HG02623 (cell line): ENCODE measurements at regions not wholly inside any gene's neighbourhood (a gene's known extent, or its start where the extent isn't known, plus 50 kb on each side); places are given as distances from the start of the nearest gene placed in this dataset.
"Not testable (repeated sequence)": the region's sequence is repeated elsewhere in the genome, so short reads cannot be mapped to it uniquely, and the experiment has no call there.

Source experiments
- ATAC-seq: cut with Tn5 transposase; IDR thresholded peaks from one replicate; pipeline ENCODE4 v1.9.1; 2021; ENCODE audit warnings: moderate library complexity; ENCODE audit not compliant: unreplicated experiment

DNA sequence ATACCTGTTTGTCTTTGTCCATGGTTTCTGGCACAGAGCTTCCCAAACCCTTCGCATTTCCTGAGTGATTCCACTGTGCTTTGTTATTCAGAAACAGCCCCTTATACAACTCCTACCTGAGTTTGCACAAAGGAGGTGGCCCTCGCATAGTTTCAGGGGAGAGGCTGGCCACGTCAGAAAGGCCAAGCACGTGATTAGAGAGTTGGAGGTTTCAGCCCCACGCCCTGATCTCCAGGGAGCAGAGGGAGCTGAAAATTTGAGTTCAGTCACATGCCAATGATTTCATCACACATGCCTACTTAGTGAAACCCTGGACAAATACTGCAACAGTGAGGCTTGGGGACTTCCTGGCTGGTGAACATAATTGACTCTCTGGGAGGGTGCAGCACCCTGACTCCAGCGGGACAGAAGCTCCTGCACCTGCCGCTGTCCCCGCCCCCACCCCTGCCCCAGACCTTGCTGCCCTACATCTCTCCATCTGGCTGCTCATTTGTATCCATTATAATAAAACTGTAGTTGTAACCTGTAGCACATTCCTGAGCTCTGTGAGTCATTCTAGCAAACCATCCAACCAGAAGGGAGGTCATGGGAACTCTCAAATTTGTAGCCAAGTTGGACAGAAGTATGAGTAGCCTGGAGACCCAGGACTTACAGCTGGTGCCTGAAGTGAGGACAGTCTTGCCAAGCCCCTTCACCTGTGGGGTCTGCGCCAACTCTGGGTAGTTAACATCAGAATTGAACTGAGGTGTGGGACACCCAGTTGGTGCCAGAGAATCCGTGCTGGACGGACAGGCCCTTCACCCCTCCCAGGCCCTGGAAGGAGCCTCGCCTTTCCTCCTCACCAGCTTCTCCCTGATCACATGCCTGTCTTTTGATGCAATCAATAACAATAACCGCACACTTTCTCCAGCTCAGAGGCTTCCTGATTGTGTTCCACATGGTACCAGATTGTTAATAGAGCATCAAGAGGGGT is 224.3 kb downstream of the ANAPC1 start:
- no peak for ATAC-seq

DNA sequence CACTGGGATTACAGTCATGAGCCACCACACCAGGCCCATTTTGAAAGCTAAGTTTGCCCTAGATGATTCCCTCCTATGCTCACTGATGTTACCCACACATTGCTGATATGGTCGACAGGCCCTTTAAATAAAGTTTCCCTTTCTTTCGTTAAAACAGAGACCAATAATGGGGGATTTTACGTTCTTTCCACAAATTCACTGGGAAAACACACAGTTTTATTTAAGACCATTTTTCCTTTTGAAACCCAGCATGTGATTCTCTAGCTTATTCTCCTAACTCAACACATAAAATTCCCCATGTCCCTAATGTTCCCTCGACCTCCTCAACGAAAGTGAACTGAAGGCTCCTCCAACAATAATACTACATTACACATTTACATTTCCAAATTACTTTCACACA is 223.2 kb downstream of the ANAPC1 start:
- no peak for ATAC-seq

DNA sequence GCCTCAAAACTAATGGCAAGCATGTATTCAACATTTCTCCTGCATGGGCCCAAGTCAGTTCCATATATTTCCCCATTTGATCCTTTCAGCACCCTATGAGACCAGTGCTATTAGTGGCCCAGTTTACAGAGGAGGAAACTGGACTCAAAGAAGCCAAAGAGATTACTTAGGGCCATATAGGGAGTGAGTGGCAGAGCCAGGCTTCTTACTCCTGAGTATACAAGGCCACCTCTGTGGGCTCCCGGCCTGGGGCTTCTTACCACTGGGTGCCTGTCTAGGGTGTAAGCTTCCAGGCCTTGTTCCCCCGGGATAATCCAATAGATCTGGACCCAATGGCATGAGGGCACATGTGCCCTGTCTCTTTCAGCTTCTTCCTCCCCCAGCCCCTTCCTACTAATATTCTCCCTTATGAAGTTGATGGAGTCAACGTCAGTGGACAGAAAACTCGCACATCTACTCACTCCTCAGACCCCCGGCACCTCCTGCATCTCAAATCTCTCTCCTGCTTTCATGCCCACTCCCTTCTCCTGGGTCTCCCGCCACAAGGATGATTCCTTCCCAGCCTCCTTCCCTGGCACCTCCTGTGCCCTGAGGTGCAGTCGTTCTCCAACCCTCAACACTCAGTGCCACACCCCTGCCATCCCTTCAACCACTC is 222.6 kb downstream of the ANAPC1 start:
- no peak for ATAC-seq

DNA sequence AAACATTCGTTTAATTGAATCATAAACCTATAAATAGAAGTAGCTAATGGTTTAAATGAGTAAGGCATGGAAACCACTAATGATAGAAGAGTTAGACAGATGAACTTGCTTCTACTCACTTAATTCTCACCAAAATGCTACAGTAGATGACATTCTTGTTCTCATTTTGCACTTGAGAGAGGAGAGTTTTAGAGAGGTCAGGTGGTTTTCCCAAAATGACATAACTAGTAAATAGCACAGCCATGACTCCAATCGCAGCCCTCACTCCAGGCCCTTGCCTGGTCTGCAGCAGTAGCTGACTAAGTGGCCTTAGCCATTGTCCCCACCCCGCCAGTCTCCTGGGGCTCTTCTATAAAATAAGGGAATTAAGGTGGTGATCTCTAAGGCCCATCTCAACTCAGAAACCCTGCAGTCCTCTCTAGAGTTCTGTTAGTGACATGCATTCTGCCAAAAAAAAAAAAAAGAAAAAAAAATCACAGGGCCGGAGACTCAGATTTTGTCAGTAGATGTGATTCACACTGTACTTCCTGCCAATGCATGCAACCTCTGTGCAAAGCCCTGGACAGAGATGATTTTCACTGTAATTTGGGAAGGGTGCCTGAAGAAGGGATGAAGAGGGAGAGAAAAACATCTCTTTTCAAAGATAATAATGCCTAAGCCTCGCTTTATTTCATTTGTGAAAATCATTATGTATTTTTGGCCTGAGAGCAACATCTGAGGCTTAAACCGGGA is 221.8 kb downstream of the ANAPC1 start:
- ATAC-seq: no peak

DNA sequence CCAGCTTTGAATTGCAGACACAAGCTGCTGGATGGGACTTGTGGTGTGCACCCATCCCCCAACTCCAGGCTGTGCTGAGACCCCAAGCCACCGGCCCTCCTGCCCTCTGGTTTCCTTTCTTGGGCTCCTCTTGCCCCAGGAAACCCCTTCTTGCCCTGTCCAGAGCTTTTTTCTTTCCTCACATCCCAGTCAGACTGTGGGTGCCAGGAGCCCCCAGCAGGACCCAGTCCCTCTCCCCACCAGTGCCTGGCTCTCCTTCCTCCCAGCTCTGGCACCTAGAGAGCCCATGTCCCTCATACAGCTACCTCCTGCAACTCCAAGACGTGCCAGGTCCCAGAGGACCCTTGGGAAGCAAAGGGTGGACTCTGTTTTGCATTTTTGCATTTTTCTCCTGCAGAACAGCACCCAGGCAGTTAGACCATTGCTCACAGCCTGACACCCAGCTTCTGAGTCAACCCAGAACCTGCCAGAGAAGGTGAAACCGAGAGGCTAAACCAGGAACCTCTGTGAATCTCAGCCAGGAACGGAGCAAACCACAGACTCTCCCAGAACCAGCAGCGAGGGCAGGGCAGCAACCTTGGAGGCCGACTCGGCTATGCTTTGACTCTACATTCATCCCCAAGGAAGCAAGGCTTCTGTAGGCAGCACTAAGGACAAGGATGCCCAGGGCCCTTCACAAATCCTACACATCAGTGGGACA is 221.1 kb downstream of the ANAPC1 start:
- peak; percentile 71 for ATAC-seq

DNA sequence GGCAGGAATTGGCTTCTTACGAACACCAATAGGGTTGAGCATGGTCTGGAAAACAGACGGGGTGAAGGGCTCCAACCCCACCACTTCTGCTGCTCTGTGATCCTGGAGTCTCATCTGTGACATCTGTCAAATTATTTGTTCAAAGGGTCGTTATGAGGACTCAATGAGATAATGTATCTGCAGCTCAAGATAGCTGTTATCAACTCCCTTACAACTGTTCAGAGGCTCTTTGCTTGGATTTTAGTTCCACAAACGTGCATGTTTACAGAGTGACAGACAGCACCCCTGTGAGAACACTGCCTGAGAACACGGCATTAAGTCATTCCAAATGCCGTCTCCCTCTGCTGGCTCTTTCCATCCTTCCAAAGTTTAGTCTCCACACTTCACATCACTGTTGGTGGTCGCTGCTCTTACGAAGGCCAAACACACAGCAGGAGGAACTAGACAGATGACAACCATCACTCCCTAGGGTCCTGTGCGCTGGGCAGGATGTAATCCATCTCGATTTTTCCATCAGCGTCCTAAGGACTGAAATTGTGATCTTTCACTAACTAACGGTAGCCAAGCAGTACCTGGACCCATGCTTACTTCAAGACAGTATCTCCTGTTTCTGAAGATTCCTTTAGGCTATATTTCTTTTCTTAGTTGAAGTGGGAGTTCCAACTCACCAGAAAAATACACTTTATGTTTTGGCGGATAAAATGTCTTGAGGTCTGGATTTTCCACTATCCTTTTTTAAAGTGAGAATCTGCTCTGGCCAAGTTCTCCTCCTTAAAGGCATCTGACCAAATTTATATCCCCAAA is 220.3 kb downstream of the ANAPC1 start:
- no peak for ATAC-seq

DNA sequence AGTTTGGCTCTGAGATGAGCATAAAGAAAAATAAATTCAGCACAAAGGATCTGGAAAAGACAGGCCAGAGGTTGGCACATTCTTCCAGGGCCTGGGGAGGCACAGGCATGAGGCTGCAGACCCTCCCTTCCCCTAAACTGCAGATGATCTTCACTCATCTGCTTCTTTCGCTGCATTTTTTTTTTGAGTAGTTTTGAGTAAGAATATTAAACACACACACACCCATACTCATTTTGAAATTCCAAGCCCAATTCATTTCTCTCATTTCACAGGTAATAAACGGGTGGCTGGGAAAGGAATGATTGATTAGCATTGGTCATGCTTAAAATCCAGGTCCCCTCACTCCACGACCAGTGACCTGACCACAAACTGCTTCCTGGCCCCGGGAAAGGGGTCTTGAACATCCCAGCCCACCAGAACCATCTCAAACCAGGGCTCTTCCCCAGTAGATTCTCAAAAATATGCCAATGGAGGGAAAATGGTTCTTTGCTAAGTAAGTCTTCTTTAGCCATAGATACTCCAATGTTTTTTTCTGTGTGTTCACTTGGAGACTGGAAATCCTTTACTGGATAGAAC is 219.6 kb downstream of the ANAPC1 start:
- ATAC-seq: no peak

DNA sequence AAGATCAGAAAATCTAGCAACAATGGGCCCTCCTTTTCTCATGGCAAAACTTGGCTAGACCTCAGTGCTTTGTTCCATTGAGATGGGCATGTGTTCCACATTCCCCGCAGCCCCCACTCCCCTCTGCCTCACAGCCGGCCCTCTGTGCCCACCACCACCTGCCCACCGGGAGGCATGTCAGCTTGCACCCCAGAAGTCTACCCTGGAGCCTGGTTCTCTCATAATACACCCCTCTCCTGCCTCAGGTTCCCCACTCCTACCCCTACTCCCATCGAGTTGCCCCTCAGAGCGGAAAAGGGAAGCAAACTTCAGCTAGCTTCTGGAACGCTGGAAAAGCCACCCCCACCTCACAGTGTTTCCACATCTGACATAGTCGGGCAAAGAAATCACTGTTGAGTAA is 219.0 kb downstream of the ANAPC1 start:
- ATAC-seq: no peak

DNA sequence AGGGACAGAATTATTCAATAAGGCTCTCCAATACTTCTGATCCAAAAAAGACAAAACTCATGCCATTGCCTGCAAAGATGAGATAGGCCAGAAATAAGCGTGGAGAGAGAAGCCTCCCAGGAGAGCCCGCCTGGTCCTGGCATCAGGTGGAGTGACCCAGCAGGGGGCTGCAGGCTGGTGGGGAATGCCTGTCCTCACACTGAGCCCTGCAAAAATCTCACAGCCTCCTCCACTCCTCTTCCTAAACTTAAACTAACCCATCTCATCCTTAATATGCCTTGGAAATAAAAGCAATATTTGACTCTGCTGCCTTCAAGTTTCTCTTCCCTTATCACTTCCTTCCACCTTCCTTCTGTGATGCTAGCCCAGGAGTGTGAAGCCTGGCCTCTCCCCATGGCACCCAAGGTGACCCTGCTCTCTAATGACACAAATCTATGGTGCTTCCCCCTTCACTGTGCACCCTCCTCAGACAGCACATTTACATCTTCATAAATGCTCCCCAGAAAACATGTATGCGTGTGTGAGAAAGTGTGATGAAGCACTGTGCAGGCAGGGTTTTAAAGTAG is 218.4 kb downstream of the ANAPC1 start:
- no peak for ATAC-seq

DNA sequence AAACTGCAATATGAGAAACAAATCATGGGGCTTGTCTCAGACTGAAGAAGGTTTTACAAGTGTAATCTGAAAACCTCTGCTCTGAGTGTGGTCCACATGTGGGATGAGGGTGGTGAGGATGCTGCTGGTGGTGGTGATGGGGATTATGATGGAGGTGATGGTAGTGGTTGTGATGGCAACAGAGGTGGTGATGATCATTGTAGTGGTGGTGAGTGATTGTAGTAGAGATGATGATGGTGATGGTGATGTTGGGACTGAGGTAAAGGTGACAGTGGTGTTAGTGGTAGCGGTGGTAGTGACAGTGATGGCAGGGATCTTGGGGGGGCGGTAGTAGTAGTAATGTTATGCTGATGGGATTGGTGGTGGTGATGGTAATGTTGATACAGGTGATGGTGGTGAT is 217.8 kb downstream of the ANAPC1 start:
- no peak for ATAC-seq

DNA sequence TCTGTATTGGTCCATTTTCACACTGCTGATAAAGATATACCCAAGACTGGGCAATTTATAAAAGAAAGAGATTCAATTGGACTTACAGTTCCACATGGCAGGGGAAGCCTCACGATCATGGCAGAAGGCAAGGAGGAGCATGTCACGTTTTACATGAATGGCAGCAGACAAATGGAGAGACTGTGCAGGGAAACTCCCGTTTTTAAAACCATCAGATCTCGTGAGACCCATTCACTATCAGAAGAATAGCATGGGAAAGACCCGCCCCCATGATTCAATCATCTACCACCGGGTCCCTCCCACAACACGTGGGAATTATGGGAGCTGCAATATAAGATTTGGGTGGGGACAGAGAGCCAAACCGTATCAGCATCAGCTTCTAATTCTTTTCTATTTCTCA is 217.0 kb downstream of the ANAPC1 start:
- no peak for ATAC-seq

DNA sequence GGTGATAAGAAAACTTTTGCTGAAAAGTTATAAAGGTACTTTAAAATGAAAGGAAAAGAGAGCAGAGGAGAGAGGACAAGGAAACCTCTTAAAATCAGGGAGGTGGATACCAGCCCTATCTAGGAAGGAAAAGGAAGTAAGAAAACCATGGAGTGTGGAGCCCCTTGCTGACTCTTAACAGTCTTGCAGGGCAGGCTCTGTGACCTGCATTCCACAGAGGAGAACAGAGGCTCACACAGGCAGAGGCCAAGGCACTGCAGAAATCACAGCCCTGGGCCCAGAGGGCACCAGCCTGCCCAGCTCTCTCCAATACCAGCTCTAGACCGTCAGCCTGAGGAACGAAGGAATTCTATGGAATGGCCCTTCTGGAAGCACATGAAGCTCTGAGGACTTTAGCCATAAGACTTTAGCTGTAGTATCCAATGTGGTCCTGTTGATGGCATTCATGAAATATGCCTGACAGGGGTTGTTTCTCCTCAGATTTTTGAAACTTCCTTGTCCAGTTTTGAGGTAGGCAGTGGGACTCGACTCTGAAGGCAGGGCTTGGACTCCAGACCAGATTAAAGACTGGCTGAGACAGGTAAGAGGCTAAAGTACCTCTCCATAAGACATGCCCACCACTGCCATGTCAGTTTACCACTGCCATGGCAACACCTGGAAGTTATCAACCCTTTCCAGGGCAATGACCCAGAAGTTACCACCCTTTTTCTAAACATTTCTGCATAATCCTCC is 216.3 kb downstream of the ANAPC1 start:
- no peak for ATAC-seq

DNA sequence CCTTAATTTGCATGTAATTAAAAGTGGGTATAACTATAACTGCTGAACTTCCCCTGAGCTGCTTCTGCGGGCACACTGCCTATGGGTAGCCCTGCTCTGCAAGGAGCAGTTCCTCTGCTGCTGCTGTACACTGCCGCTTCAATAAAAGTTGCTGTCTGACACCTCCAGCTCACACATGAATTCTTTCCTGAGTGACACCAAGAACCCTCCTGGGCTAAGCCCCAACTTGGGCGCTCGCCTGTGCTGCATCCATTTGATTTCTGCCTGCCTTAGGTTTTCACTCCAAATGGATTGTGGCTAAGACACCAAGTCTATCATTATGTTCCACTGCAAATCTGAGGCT is 215.7 kb downstream of the ANAPC1 start:
- no peak for ATAC-seq

DNA sequence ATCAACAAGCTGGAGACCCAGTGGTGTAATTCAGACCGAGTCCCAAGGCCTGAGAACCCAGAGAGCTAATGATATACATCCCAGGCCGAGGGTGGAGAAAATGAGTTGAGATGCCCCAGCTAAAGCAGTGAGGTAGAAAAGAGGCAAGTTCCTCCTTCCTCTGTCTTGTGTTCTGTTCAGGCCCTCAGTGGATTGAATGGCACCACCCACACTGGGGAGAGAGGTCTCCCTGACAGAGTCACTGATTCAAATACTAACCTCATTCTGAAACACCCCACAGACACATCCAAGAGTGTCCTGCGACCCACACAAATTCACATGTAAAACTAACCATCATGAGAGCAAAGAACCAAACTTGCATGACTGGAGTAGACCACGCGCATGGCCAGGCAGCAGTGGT is 215.3 kb downstream of the ANAPC1 start:
- ATAC-seq: no peak

DNA sequence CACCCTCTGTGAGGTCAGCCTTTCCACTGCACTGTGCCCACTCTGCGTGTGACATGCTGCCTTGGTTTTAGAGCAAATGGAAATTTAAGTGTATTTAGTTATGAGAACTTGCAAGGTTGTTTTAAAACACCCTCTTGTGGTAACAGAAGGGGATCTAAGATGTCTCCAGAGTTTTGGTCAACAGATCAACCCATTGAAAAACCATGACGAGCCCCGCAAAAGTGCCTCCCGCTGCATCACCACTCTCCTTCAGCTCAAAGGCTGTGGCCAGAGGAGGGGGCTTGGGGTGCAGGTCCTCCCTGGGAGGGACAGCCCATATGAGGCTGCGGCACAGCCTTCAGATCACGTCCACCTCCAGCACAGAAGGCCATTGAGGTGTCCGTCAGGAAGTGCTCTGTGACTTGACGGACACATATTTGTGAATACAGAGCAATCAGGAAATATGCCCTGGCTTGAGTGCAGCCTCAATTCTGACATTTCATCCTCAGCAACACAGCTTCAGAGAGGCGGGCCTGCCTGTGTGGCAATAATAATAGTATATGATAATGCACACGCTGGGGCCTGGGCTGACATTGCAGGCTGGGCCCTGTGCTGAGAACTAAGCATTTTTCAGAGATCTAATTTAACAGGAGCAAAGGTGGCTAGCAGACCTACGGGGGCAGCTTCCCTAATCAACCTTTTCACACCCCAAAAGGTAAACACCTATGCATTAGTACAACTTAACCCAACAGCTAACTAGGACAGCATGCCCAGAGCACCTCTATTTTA is 213.9 kb downstream of the ANAPC1 start:
- ATAC-seq: no peak

DNA sequence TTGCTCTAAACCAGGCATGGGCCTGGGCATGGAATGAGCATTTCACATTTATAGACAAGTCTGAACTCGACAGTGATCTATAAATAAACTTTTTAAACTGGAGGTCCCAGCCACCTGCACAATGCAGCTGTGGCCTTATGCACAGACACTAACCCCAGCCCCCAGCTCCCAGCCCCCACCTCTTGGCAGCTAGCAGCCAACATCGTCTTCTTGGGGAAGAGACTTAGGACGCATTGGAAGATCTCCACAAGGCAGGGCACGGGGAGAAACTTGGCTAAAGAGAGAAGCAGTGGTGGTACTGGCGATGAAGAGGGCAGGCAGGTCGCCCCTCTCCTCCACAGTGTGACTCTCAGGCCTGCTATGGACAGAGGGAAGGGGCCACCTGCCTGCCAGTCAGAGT is 213.2 kb downstream of the ANAPC1 start:
- no peak for ATAC-seq

DNA sequence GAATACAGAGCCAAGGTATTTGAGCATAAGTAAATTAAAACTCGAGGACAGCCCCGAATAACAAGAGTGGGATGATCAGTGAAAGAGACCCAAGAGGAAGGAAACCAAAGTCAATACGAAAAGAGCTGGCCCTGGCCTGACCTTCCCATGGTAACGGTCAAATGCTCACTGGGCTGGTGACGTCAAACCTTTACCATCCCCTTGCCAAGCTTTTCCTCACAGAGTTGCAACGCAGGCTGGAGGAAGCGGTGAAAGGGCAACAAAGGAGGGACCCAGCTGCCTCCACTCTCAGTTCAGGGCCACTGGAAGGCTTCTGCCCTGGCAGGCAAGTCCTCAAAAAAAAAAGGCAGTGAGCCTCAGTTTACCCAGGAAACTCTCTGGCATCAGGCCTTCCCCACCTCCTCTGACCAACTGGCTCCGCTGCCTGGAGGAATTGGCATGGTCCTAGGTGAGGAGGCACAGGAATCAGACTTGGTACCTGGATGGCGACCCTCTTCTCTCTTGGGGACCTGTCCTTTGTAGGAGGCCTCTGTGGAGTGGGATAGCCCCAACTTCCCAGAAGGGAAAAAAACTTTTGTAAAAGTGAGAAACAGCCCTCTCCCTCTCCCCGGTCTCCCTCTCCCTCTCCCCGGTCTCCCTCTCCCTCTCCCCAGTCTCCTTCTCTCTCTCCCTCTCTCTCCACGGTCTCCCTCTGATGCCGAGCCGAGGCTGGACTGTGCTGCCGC is 212.4 kb downstream of the ANAPC1 start:
- ATAC-seq: no peak

DNA sequence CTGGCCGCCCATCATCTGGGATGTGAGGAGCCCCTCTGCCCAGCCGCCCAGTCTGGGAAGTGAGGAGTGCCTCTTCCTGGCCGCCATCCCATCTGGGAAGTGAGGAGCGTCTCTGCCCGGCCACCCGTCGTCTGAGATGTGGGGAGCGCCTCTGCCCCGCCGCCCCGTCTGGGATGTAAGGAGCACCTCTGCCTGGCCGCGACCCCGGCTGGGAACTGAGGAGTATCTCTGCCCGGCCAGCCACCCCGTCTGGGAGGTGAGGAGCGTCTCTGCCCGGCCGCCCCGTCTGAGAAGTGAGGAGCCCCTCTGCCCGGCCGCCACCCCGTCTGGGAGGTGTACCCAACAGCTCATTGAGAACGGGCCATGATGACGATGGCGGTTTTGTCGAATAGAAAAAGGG is 211.4 kb downstream of the ANAPC1 start:
- not testable (repeated sequence) for ATAC-seq
